PC-3 (cell line): ENCODE measurements at regions not wholly inside any gene's neighbourhood (a gene's known extent, or its start where the extent isn't known, plus 50 kb on each side); places are given as distances from the start of the nearest gene placed in this dataset.

Experiments used
- ATAC-seq: fragments of 200-7000 bp; cut with Tn5 transposase; 2 replicates; pipeline ENCODE4 v1.9.1; 2020; ENCODE audit warnings: mild to moderate bottlenecking, moderate library complexity
- BruUV-seq: library from RNA; stranded (reverse); fragments of 400-500 nt; replicated peaks from 2 replicates; lab custom pipeline; 2021; lab: Mats Ljungman, UMichigan
- CTCF ChIA-PET: fragments of 300-600 bp; sonication (Branson Sonifier 250); formaldehyde crosslinking; loops from one replicate; lab custom pipeline; 2022; ENCODE audit warnings: antibody characterized with exemption; lab: Charles Lee
- POLR2A ChIA-PET: fragments of 300-600 bp; sonication (Branson Sonifier 250); formaldehyde crosslinking; loops from one replicate; lab custom pipeline; 2022; ENCODE audit warnings: antibody characterized with exemption; ENCODE audit not compliant: unreplicated experiment; lab: Charles Lee
- DNase-seq: peaks from one replicate; pipeline ENCODE4 v3.0.0-alpha.2; 2015
- H2AFZ ChIP-seq: fragments of 300-600 bp; sonication (generic); 2 replicates; pipeline ENCODE4 v1.6.0; 2016; ENCODE audit warnings: antibody characterized with exemption, low read length
- H3F3A ChIP-seq: fragments of 300-600 bp; sonication (generic); one replicate; pipeline ENCODE4 v1.6.0; 2017; ENCODE audit warnings: antibody characterized with exemption, low read length, control low read depth, mild to moderate bottlenecking; ENCODE audit not compliant: unreplicated experiment
- H3K27ac ChIP-seq: fragments of 300-600 bp; sonication (generic); 2 replicates; pipeline ENCODE4 v1.5.1; 2016; ENCODE audit warnings: mild to moderate bottlenecking, low read length
- H3K27me3 ChIP-seq: fragments of 300-600 bp; sonication (generic); 2 replicates; pipeline ENCODE4 v1.6.1; 2016; ENCODE audit warnings: low read length, mixed read lengths
- H3K36me3 ChIP-seq: fragments of 300-600 bp; sonication (generic); 2 replicates; pipeline ENCODE4 v1.6.1; 2016; ENCODE audit warnings: low read depth, mixed run types, low read length, mixed read lengths
- H3K4me1 ChIP-seq: fragments of 300-600 bp; sonication (generic); 2 replicates; pipeline ENCODE4 v1.5.1; 2016; ENCODE audit warnings: low read length; ENCODE audit not compliant: insufficient read depth
- H3K4me2 ChIP-seq: fragments of 300-600 bp; sonication (generic); 2 replicates; pipeline ENCODE4 v1.6.0; 2016; ENCODE audit warnings: low read length
- H3K4me3 ChIP-seq: fragments of 300-600 bp; sonication (generic); 2 replicates; pipeline ENCODE4 v1.5.1; 2016; ENCODE audit warnings: mild to moderate bottlenecking, low read length, mixed read lengths
- H3K79me2 ChIP-seq: fragments of 300-600 bp; sonication (generic); 2 replicates; pipeline ENCODE4 v1.6.1; 2017; ENCODE audit warnings: low read length, mixed read lengths
- H3K9ac ChIP-seq: fragments of 300-600 bp; sonication (generic); 2 replicates; pipeline ENCODE4 v1.6.0; 2016; ENCODE audit warnings: mild to moderate bottlenecking, low read length
- H3K9me2 ChIP-seq: fragments of 300-600 bp; sonication (generic); replicated peaks from 2 replicates; pipeline ENCODE4 v1.6.1; 2016; ENCODE audit warnings: mixed run types, low read length, mixed read lengths
- H3K9me3 ChIP-seq: fragments of 300-600 bp; sonication (generic); 2 replicates; pipeline ENCODE4 v1.6.1; 2016; ENCODE audit warnings: low read length, mixed read lengths
- H4K20me1 ChIP-seq: fragments of 300-600 bp; sonication (generic); 2 replicates; pipeline ENCODE4 v1.6.1; 2016; ENCODE audit warnings: low read length, mixed read lengths
- EZH2 ChIP-seq: fragments of 300-600 bp; sonication (generic); IDR thresholded peaks from one replicate; pipeline ENCODE4 v1.6.1; 2017; ENCODE audit warnings: antibody characterized with exemption, mild to moderate bottlenecking, low read length; ENCODE audit not compliant: unreplicated experiment
- EZH2phosphoT487 ChIP-seq: fragments of 300-600 bp; sonication (generic); IDR thresholded peaks from 2 replicates; pipeline ENCODE4 v1.6.1; 2018; ENCODE audit warnings: mild to moderate bottlenecking, antibody characterized with exemption, low read length, borderline replicate concordance
- intact Hi-C: fragments of 100-400 bp; cut with micrococcal nuclease; formaldehyde crosslinking; loops from 2 replicates; pipeline ENCODE4 v1.9.0; 2023
- TF ChIP-seq, protein P1 (sequence below): fragments of 300-600 bp; sonication (generic); conservative IDR thresholded peaks from 2 replicates; pipeline ENCODE4 v1.5.1; 2017; ENCODE audit warnings: antibody characterized with exemption, low read depth, mild to moderate bottlenecking, low read length

DNA sequence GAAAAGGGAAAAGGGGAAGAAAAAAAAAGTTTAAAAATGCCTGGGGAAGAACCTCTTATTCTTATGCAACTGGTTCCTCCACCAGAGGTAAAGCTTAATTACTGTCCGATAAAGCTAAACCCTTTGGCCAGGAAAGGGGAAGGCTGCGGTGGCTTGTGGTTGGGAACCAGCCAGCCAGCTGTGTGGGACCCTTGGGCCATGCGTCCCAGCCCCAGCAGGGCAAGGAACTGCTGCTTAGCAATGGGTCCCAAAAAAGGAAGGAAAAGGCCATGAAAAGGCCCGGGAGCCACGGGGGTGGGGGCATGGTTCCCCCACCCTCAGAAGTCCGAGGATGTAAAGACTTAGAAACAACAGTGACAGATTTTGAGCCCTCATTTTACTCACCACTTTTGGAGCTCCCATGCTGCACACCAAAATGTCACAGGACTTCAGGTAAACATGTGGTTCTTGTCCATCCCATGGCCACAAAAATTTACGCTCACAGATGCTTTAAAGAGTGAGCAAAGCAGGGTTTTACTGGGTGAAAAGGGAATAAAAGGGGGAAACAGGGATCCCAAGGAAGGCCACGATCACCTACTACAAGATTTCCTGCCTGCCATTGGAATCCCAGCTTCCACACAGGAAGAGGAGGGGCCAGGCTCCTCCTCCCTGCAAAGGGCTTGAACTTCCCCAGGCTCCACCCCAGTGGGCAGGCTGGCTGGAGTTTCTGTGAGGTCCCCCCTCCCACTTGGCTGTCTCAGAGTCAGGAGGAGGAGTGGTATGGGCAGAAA is 1234.7 kb upstream of the GJE1 start:
- Histone ChIP-seq H3F3A (no peaks in the 10 kb centered on the region), H3K36me3 (no peaks in the 10 kb centered on the region), H3K4me3 (no peak overlapping the region), H3K27ac (no peak overlapping the region), H3K4me2 (no peak overlapping the region), H3K27me3 (no peaks in the 10 kb centered on the region), H3K79me2 (no peaks in the 10 kb centered on the region), H3K9me3 (no peaks in the 10 kb centered on the region), H2AFZ (0 out of 2 replicates have a peak overlapping the region, but pooled peaks have one; percentile 18), H3K9me2 (no peaks in the 10 kb centered on the region), H3K9ac (no peak overlapping the region), H3K4me1 (no peaks in the 10 kb centered on the region), H4K20me1 (no peaks in the 10 kb centered on the region)
- intact Hi-C loops, result no loop called here
- ATAC-seq, result no peak
- no peak for DNase-seq
- TF ChIP-seq EZH2phosphoT487 (no peak), EZH2 (no peak)
- TF ChIP-seq, protein P1, sequence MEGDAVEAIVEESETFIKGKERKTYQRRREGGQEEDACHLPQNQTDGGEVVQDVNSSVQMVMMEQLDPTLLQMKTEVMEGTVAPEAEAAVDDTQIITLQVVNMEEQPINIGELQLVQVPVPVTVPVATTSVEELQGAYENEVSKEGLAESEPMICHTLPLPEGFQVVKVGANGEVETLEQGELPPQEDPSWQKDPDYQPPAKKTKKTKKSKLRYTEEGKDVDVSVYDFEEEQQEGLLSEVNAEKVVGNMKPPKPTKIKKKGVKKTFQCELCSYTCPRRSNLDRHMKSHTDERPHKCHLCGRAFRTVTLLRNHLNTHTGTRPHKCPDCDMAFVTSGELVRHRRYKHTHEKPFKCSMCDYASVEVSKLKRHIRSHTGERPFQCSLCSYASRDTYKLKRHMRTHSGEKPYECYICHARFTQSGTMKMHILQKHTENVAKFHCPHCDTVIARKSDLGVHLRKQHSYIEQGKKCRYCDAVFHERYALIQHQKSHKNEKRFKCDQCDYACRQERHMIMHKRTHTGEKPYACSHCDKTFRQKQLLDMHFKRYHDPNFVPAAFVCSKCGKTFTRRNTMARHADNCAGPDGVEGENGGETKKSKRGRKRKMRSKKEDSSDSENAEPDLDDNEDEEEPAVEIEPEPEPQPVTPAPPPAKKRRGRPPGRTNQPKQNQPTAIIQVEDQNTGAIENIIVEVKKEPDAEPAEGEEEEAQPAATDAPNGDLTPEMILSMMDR, result no peak
- no TSS peak for BruUV-seq
- POLR2A ChIA-PET, result no interaction called here
- CTCF ChIA-PET, result no interaction called here

DNA sequence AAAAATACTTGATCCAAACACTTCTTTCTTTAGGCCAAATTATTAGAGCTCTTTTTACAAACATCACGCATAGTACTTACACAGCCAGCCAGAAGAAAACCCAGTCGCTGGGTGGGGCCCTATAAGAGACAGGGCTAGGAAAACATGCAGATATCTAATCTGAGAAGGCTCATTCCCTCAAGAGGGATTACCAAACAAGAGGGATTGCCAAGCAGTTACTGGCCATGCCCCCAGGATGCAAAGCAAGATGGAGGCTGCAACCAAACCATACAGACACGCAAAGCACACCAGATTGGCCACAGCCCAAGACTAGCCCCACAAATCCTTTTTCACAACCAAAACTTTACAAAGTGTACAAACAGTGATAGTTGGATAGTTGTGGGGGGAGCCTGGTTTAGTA is 1235.4 kb upstream of the GJE1 start:
- POLR2A ChIA-PET, result no interaction called here
- ATAC-seq, result no peak
- Histone ChIP-seq H3K27ac (no peak overlapping the region), H3F3A (no peaks in the 10 kb centered on the region), H3K27me3 (no peaks in the 10 kb centered on the region), H3K36me3 (no peaks in the 10 kb centered on the region), H3K79me2 (no peaks in the 10 kb centered on the region), H4K20me1 (no peaks in the 10 kb centered on the region), H3K4me3 (no peak overlapping the region), H2AFZ (no peak overlapping the region), H3K9me3 (no peaks in the 10 kb centered on the region), H3K4me1 (no peaks in the 10 kb centered on the region), H3K9me2 (no peaks in the 10 kb centered on the region), H3K9ac (no peak overlapping the region), H3K4me2 (no peak overlapping the region)
- intact Hi-C loops, result no loop called here
- BruUV-seq, result no TSS peak
- CTCF ChIA-PET, result no interaction called here
- DNase-seq, result no peak
- no peak for TF ChIP-seq EZH2
- TF ChIP-seq EZH2phosphoT487, result no peak
- TF ChIP-seq, protein P1, result no peak

DNA sequence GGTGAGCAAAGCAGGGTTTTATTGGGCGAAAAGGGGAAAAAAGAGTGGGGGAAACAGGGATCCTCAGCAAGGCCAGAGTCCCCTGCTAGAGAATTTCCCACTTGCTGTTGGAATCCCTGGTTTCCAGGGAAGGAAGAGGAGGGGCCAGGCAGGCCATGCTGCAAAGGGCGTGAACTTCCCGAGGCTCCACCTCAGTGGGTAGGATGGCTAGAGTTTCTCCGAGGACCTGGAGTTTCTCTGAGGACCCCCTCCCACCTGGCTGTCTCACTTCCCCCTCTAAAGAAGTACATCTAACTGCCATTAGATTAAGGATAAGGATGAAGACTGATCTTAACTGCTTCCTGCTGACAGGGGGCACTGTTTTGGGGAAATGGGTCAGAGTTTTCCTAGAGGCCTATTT is 1239.3 kb upstream of the GJE1 start:
- no TSS peak for BruUV-seq
- no peak overlapping the region for H2AFZ ChIP-seq
- POLR2A ChIA-PET, result no interaction called here
- CTCF ChIA-PET, result no interaction called here
- intact Hi-C loops, result no loop called here
- H3K4me3 ChIP-seq, result no peak overlapping the region
- no peak for TF ChIP-seq EZH2
- TF ChIP-seq EZH2phosphoT487, result no peak
- TF ChIP-seq, protein P1, result no peak
- no peaks in the 10 kb centered on the region for H3K79me2 ChIP-seq
- no peaks in the 10 kb centered on the region for H3K9me2 ChIP-seq
- no peak overlapping the region for H3K27ac ChIP-seq
- no peak overlapping the region for H3K9ac ChIP-seq
- H3F3A ChIP-seq, result no peaks in the 10 kb centered on the region
- no peaks in the 10 kb centered on the region for H3K4me1 ChIP-seq
- no peak overlapping the region for H3K4me2 ChIP-seq
- H3K9me3 ChIP-seq, result no peaks in the 10 kb centered on the region
- H3K36me3 ChIP-seq, result no peaks in the 10 kb centered on the region
- H3K27me3 ChIP-seq, result no peaks in the 10 kb centered on the region
- H4K20me1 ChIP-seq, result no peaks in the 10 kb centered on the region
- ATAC-seq (no peak), DNase-seq (no peak)
